Stimulated activated naive CD8-positive, alpha-beta T cell treated with anti-CD3 and anti-CD28 coated beads, Interleukin-15, amount 100 ng/mL, for 72 hours (primary cell): ENCODE measurements at regions not wholly inside any gene's neighbourhood (a gene's known extent, or its start where the extent isn't known, plus 50 kb on each side); places are given as distances from the start of the nearest gene placed in this dataset.
A peak's percentile ranks its signal among the peaks of the same experiment; 100 is the strongest.

ENCODE experiments used
- ATAC-seq: fragments of 150-1000 bp; cut with Tn5 transposase; 2 replicates; pipeline ENCODE4 v1.10.0; 2021; ENCODE audit warnings: mild to moderate bottlenecking, moderate library complexity
- DNase-seq, 2 donors: peaks; one replicate each; pipeline ENCODE4 v3.0.0; 2021 to 2022
- H3K27ac Mint-ChIP-seq, 2 donors: one replicate each; pipeline ENCODE4 v1.8.0; 2022; ENCODE audit warnings: mild to moderate bottlenecking in 2 of 2, mixed read lengths in 2 of 2, moderate library complexity in 2 of 2
- H3K27me3 Mint-ChIP-seq: one replicate; pipeline ENCODE4 v1.8.0; 2022; ENCODE audit warnings: mixed read lengths
- H3K4me1 Mint-ChIP-seq: one replicate; pipeline ENCODE4 v1.8.0; 2022; ENCODE audit warnings: mild to moderate bottlenecking, mixed read lengths
- H3K4me3 Mint-ChIP-seq, 2 donors: one replicate each; pipeline ENCODE4 v1.8.0; 2022; ENCODE audit warnings: mild to moderate bottlenecking in 2 of 2, mixed read lengths in 2 of 2, moderate library complexity in 1 of 2
- H3K9me3 Mint-ChIP-seq, 2 donors: one replicate each; pipeline ENCODE4 v1.8.0; 2022; ENCODE audit warnings: mixed read lengths in 2 of 2

- Mint-ChIP-seq H3K27ac (peak overlapping the region in 1 of 2 donors; percentile 42), H3K9me3 (peaks cover 0 to under 1% of the 10 kb centered on the region in 2 donors), H3K27me3 (no peaks in the 10 kb centered on the region), H3K4me1 (no peaks in the 10 kb centered on the region), H3K4me3 (no peak overlapping the region)
- ATAC-seq = no peak
- DNase-seq = no peak
Observed at GRCh38 chr3:24845524-24846155, 351.0 kb upstream of the THRB start.

GRCh38 chr3:24846286-24846860 is 351.7 kb upstream of the THRB start:
- Mint-ChIP-seq H3K27me3 (no peaks in the 10 kb centered on the region), H3K4me3 (no peak overlapping the region), H3K4me1 (no peaks in the 10 kb centered on the region), H3K9me3 (peaks cover 0 to 5% of the 10 kb centered on the region in 2 donors), H3K27ac (no peak overlapping the region)
- no peak for ATAC-seq
- no peak for DNase-seq

DNA sequence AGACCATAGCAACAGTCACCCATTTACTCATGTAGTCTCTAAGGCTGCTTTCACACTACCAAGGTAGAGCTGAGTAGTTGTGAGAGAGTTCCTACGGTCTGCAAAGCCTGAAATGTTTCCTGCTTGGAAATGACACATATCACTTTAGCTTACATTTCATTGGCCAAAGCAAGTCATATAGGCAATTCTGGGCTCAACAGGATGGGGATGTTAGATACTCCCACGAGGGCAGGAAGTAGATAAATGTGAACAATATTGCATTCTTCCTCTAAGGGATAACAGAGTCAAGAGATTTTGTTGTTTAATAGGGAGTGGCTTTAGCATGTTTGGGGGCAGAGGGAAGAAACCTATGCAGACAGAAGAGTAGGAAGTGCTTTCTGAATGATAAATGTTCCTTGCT is 355.6 kb upstream of the THRB start:
- Mint-ChIP-seq H3K27ac (no peak overlapping the region), H3K9me3 (peaks cover 0 to 5% of the 10 kb centered on the region in 2 donors), H3K27me3 (no peaks in the 10 kb centered on the region), H3K4me3 (no peak overlapping the region), H3K4me1 (no peaks in the 10 kb centered on the region)
- no peak for DNase-seq
- no peak for ATAC-seq

DNA sequence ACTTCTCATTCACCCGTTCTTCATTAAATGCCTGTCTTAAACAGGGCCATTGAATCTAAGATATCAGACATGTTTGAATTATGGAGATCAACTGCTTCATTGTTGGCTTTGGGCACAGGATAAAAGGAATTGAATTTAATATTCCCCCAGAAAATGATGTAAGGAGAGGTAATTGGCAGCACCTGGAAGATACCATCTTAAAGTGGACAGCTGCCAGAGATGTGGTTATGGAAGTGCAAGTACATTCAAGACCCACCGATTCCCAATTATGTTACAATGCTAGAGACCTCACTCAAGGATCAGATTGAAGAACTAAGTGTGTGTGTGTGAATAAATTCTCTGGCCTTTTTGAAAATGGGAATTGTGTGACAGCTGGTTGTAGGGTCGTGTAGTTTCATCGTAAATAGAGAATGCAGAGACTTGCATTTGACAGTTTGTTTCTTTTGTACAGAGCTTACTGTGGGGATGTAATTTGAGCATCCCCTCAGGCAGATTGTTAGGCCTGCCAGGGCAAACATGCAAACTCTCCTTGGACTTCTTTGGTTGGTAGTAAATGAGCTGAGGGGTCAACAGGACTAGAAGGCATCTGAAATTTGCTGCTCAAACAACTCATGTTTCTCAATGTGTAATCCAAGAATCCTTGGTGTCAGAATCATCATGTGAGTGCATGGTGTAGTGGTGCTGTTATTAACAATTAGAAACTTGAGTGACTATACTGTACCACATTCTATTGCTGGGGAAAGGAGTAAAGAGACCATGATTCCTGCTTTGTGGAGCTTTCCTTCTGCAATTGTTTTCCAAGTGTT is 359.2 kb upstream of the THRB start:
- Mint-ChIP-seq H3K27me3 (no peaks in the 10 kb centered on the region), H3K4me3 (no peak overlapping the region), H3K4me1 (no peaks in the 10 kb centered on the region), H3K9me3 (peaks cover 0 to 5% of the 10 kb centered on the region in 2 donors), H3K27ac (no peak overlapping the region)
- ATAC-seq (no peak), DNase-seq (no peak)

- Mint-ChIP-seq H3K27me3 (no peaks in the 10 kb centered on the region), H3K4me1 (no peaks in the 10 kb centered on the region), H3K9me3 (peaks cover 0 to 5% of the 10 kb centered on the region in 2 donors), H3K4me3 (no peak overlapping the region), H3K27ac (no peak overlapping the region)
- no peak for DNase-seq
- ATAC-seq = no peak
Observed at GRCh38 chr3:24854748-24855147, 360.1 kb upstream of the THRB start.

DNA sequence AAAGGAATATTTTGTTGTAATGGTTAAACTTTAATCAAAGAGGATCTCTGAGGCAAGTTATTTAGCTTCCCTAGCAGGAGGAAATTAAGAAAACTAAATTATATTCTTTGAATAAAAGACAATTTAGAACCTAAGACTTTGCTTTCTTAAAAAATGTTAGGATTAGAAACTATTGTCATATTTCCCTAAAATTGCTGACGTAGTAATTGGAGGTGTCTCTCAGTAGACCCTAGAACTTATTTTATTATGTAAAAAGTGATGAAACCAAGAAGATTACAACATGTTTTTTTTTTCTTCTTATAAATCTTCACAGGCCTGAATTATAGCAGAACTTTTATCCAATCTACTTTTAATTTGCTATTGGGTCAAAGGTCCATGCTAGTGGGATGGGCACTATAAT is 363.3 kb upstream of the THRB start:
- H3K27ac Mint-ChIP-seq = no peak overlapping the region
- ATAC-seq (no peak), DNase-seq (no peak)
- H3K27me3 Mint-ChIP-seq = no peaks in the 10 kb centered on the region
- H3K4me3 Mint-ChIP-seq = no peak overlapping the region
- peaks cover 0 to 4% of the 10 kb centered on the region in 2 donors for H3K9me3 Mint-ChIP-seq
- H3K4me1 Mint-ChIP-seq = no peaks in the 10 kb centered on the region

GRCh38 chr3:24863215-24863614 is 368.6 kb upstream of the THRB start:
- H3K27ac Mint-ChIP-seq = no peak overlapping the region
- ATAC-seq (no peak), DNase-seq (no peak)
- H3K4me3 Mint-ChIP-seq = no peak overlapping the region
- no peaks in the 10 kb centered on the region for H3K4me1 Mint-ChIP-seq
- peaks cover 9 to 20% of the 10 kb centered on the region in 2 donors for H3K9me3 Mint-ChIP-seq
- no peaks in the 10 kb centered on the region for H3K27me3 Mint-ChIP-seq

- H3K4me1 Mint-ChIP-seq = no peaks in the 10 kb centered on the region
- ATAC-seq (no peak), DNase-seq (no peak)
- H3K27me3 Mint-ChIP-seq = no peaks in the 10 kb centered on the region
- no peak overlapping the region for H3K27ac Mint-ChIP-seq
- peaks cover 13 to 27% of the 10 kb centered on the region in 2 donors for H3K9me3 Mint-ChIP-seq
- no peak overlapping the region for H3K4me3 Mint-ChIP-seq
Observed at GRCh38 chr3:24867783-24868182, 373.1 kb upstream of the THRB start.

- no peak for DNase-seq
- Mint-ChIP-seq H3K4me1 (no peaks in the 10 kb centered on the region), H3K27me3 (no peaks in the 10 kb centered on the region), H3K9me3 (no peaks in the 10 kb centered on the region), H3K27ac (no peak overlapping the region), H3K4me3 (no peak overlapping the region)
- no peak for ATAC-seq
Observed at GRCh38 chr3:24881239-24881638, 386.6 kb upstream of the THRB start.

DNA sequence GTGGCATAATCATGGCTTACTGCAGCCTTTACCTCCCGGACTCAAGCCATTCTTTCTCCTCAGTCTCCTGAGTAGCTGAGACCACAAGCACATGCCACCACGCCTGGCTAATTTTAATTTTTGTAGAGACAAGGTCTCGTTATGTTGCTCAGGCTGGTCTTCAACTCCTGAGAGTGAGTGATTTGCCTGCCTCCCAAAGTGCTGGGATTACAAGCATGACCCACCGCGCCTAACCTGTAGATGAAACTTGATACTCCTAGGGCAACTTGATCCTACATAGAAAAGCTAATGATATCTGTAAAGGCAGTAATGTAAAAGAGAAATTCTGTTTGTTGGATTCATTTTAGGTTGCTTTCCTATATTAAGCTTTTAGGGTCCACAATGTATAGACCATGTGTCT is 391.9 kb upstream of the THRB start:
- H3K4me3 Mint-ChIP-seq = no peak overlapping the region

DNA sequence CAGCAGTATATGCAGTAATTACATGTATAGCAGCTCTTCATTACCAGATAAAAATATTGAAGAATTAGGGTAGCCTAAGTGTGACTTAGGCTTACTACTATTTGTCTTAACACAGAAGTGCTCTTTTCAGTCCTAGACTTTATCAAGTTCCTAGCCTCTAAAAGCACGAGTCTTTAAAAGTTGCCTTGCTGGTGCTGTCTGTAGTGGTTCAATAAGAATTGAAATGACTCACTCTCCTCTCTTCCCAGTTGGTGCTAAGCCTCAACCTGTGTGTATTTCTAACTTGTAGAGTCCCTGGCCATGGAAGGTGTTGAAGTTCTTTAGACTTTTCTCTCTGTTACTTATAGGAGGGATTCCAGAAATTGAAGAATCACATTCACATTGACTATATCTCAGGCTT is 395.4 kb upstream of the THRB start:
- Mint-ChIP-seq H3K9me3 (peaks cover 0 to 8% of the 10 kb centered on the region in 2 donors), H3K4me3 (no peak overlapping the region), H3K4me1 (no peaks in the 10 kb centered on the region), H3K27ac (no peak overlapping the region), H3K27me3 (no peaks in the 10 kb centered on the region)
- no peak for ATAC-seq
- DNase-seq = no peak

More for the DNA sequence above, 391.9 kb upstream of the THRB start:
- Mint-ChIP-seq H3K4me1 (no peaks in the 10 kb centered on the region), H3K27ac (no peak overlapping the region), H3K9me3 (peaks cover 0 to 4% of the 10 kb centered on the region in 2 donors), H3K27me3 (no peaks in the 10 kb centered on the region)
- ATAC-seq (no peak), DNase-seq (no peak)

GRCh38 chr3:24899373-24899772 is 404.7 kb upstream of the THRB start:
- H3K4me3 Mint-ChIP-seq = no peak overlapping the region
- ATAC-seq (no peak), DNase-seq (no peak)
- H3K9me3 Mint-ChIP-seq = peaks cover 3 to 10% of the 10 kb centered on the region in 2 donors
- no peaks in the 10 kb centered on the region for H3K4me1 Mint-ChIP-seq
- H3K27ac Mint-ChIP-seq = no peak overlapping the region
- no peaks in the 10 kb centered on the region for H3K27me3 Mint-ChIP-seq

- ATAC-seq (no peak), DNase-seq (no peak)
- H3K4me3 Mint-ChIP-seq = no peak overlapping the region
- H3K4me1 Mint-ChIP-seq = no peaks in the 10 kb centered on the region
- peaks cover 5 to 7% of the 10 kb centered on the region in 2 donors for H3K9me3 Mint-ChIP-seq
- no peaks in the 10 kb centered on the region for H3K27me3 Mint-ChIP-seq
- no peak overlapping the region for H3K27ac Mint-ChIP-seq
Observed at GRCh38 chr3:24899901-24900603, 405.4 kb upstream of the THRB start.

DNA sequence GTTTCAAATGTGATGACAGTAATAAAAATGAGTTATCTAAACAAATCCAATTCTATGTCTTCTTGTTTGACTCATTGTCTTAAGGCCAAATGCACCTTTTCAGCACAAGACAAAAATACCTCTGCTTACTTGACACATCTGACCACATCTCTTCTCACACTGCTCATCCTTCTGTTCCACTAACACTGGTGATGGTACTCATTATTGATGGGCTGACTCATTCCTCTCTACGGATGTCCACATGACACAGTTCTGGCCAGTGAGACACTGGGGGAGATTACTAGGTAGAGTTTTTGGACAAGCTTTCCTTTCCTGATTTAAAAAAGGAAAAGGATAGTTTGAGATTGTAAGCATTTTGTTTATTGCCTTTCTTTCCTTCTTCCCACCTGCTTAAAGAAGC is 410.6 kb upstream of the THRB start:
- no peak overlapping the region for H3K27ac Mint-ChIP-seq
- no peaks in the 10 kb centered on the region for H3K27me3 Mint-ChIP-seq
- DNase-seq (no peak), ATAC-seq (no peak)
- H3K4me3 Mint-ChIP-seq = no peak overlapping the region
- H3K9me3 Mint-ChIP-seq = peaks cover 16 to 18% of the 10 kb centered on the region in 2 donors
- no peaks in the 10 kb centered on the region for H3K4me1 Mint-ChIP-seq

DNA sequence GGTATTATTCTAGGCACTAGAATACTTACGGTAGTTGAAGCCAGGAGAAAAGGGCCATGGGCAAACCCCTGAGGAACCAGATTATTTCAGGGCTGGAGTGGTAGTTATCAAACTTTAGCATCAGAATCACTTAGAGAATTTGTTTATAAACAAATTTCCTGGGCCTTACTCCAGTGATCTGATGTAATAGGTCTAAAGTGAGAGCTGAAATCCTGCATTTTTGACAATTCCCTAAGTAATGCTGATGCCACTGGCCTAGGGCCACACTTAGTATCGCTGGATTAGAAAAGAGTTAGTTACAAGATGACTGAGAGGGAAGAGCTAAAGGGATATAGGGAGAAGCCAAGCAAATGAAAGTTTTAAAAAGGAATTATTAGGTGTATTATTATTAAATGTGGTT is 412.5 kb upstream of the THRB start:
- no peaks in the 10 kb centered on the region for H3K4me1 Mint-ChIP-seq
- H3K27ac Mint-ChIP-seq = no peak overlapping the region
- H3K4me3 Mint-ChIP-seq = no peak overlapping the region
- DNase-seq (no peak), ATAC-seq (no peak)
- peaks cover 16 to 18% of the 10 kb centered on the region in 2 donors for H3K9me3 Mint-ChIP-seq
- no peaks in the 10 kb centered on the region for H3K27me3 Mint-ChIP-seq

GRCh38 chr3:24911076-24911475 is 416.4 kb upstream of the THRB start:
- Mint-ChIP-seq H3K27ac (no peak overlapping the region), H3K4me3 (no peak overlapping the region), H3K9me3 (peaks cover 8 to 15% of the 10 kb centered on the region in 2 donors), H3K27me3 (no peaks in the 10 kb centered on the region), H3K4me1 (no peaks in the 10 kb centered on the region)
- DNase-seq = no peak
- no peak for ATAC-seq
